Smooth muscle cell (in vitro differentiated cells): ENCODE measurements at regions not wholly inside any gene's neighbourhood (a gene's known extent, or its start where the extent isn't known, plus 50 kb on each side); places are given as distances from the start of the nearest gene placed in this dataset.

Experiments
- DNase-seq: peaks from one replicate; lab custom pipeline; 2025; ENCODE audit not compliant: unreplicated experiment; lab: John Stamatoyannopoulos, UW
- H2AFZ ChIP-seq: fragments of 200-600 bp; sonication (generic); 2 replicates; pipeline ENCODE4 v1.6.0; 2016; ENCODE audit warnings: antibody characterized with exemption, low read depth, mild to moderate bottlenecking
- H3F3A ChIP-seq: fragments of 200-600 bp; sonication (generic); 2 replicates; pipeline ENCODE4 v1.6.0; 2017; ENCODE audit warnings: antibody characterized with exemption, low read depth
- H3K27ac ChIP-seq: fragments of 200-600 bp; sonication (generic); 2 replicates; pipeline ENCODE4 v1.5.1; 2016; ENCODE audit warnings: low read depth, mild to moderate bottlenecking
- H3K27me3 ChIP-seq: fragments of 200-600 bp; sonication (generic); 2 replicates; pipeline ENCODE4 v1.6.1; 2016; ENCODE audit warnings: low read depth, mild to moderate bottlenecking
- H3K36me3 ChIP-seq: fragments of 200-600 bp; sonication (generic); 2 replicates; pipeline ENCODE4 v1.5.1; 2016; ENCODE audit warnings: low read depth
- H3K4me1 ChIP-seq: fragments of 200-600 bp; sonication (generic); 2 replicates; pipeline ENCODE4 v1.5.1; 2016; ENCODE audit warnings: low read depth
- H3K4me2 ChIP-seq: fragments of 200-600 bp; sonication (generic); 2 replicates; pipeline ENCODE4 v1.6.0; 2016; ENCODE audit warnings: mild to moderate bottlenecking
- H3K4me3 ChIP-seq: fragments of 200-600 bp; sonication (generic); 2 replicates; pipeline ENCODE4 v1.5.1; 2016; ENCODE audit warnings: mild to moderate bottlenecking
- H3K79me2 ChIP-seq: fragments of 200-600 bp; sonication (generic); 2 replicates; pipeline ENCODE4 v1.6.0; 2016; ENCODE audit warnings: low read depth, mild to moderate bottlenecking
- H3K9ac ChIP-seq: fragments of 200-600 bp; sonication (generic); 2 replicates; pipeline ENCODE4 v1.6.0; 2016; ENCODE audit warnings: low read depth
- H3K9me3 ChIP-seq: fragments of 200-600 bp; sonication (generic); replicated peaks from 2 replicates; pipeline ENCODE4 v1.5.1; 2016; ENCODE audit warnings: low read depth
- H4K20me1 ChIP-seq: fragments of 200-600 bp; sonication (generic); 2 replicates; pipeline ENCODE4 v1.6.0; 2016; ENCODE audit warnings: low read depth
- WGBS: methylation state at CpG from one replicate; pipeline ENCODE4 v1.1.7; 2016; ENCODE audit warnings: low lambda C conversion rate; 5-methylcytosine and 5-hydroxymethylcytosine counted together
- TF ChIP-seq, protein P1 (sequence below): fragments of 200-600 bp; sonication (generic); IDR thresholded peaks from 2 replicates; pipeline ENCODE4 v1.5.1; 2017; ENCODE audit warnings: borderline replicate concordance, mild to moderate bottlenecking, antibody characterized with exemption; ENCODE audit not compliant: insufficient read depth, poor library complexity, severe bottlenecking

DNA sequence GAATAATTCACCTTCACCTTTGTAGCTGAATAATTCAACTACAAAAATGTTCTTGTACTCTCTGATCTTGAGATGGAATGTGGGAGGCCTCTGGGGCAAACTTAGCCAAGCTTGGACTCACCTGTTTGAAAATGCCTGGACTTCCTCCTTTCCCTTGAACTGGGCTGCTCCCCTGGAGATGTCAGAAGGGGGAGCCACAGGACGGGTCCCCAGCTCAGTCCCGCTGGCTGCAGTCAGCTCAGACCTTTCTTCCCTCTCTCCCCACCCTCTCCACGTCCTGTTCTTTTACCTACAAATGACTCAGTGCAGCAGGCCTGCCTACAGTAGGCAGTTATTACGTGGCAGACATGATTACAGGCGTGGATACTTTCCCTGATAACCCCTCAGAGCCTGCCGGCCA lies 131.5 kb upstream of the RALGAPA2 start:
- Histone ChIP-seq H3K4me3 (no peak overlapping the region), H3K9me3 (no peaks in the 10 kb centered on the region), H4K20me1 (no peaks in the 10 kb centered on the region), H3K79me2 (no peaks in the 10 kb centered on the region), H3K36me3 (no peaks in the 10 kb centered on the region), H3K9ac (no peak overlapping the region), H2AFZ (no peak overlapping the region), H3K4me2 (no peak overlapping the region), H3K27ac (no peak overlapping the region), H3F3A (no peaks in the 10 kb centered on the region), H3K4me1 (no peaks in the 10 kb centered on the region), H3K27me3 (peaks cover 5% of the 10 kb centered on the region)
- 23% methylated on average over 6 of the region's 6 CpGs for WGBS
- TF ChIP-seq, protein P1, sequence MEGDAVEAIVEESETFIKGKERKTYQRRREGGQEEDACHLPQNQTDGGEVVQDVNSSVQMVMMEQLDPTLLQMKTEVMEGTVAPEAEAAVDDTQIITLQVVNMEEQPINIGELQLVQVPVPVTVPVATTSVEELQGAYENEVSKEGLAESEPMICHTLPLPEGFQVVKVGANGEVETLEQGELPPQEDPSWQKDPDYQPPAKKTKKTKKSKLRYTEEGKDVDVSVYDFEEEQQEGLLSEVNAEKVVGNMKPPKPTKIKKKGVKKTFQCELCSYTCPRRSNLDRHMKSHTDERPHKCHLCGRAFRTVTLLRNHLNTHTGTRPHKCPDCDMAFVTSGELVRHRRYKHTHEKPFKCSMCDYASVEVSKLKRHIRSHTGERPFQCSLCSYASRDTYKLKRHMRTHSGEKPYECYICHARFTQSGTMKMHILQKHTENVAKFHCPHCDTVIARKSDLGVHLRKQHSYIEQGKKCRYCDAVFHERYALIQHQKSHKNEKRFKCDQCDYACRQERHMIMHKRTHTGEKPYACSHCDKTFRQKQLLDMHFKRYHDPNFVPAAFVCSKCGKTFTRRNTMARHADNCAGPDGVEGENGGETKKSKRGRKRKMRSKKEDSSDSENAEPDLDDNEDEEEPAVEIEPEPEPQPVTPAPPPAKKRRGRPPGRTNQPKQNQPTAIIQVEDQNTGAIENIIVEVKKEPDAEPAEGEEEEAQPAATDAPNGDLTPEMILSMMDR, result no peak
- no peak for DNase-seq

DNA sequence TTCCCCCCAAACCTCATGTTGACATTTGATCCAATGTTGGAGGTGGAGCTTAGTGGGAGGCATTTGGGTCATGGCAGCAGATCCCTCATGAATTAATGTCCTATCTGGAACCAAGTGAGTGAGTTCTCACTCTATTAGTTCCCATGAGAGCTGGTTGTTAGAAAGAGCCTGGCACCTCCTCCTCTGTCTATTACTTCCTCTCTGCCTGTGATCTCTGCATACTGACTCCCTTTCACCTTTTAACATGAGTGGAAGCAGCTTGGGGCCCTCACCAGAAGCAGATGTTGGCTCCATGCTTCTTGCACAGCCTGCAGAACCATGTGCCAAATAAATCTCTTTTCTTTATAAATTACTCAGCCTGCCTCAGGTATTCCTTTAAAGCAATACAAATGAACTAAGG lies 127.3 kb upstream of the RALGAPA2 start:
- Histone ChIP-seq H3F3A (no peaks in the 10 kb centered on the region), H3K27ac (no peak overlapping the region), H3K36me3 (no peaks in the 10 kb centered on the region), H3K9ac (no peak overlapping the region), H3K9me3 (no peaks in the 10 kb centered on the region), H4K20me1 (no peaks in the 10 kb centered on the region), H3K4me2 (no peak overlapping the region), H3K79me2 (no peaks in the 10 kb centered on the region), H3K4me3 (no peak overlapping the region), H2AFZ (no peak overlapping the region), H3K27me3 (peaks cover 26% of the 10 kb centered on the region), H3K4me1 (no peaks in the 10 kb centered on the region)
- DNase-seq, result no peak
- TF ChIP-seq, protein P1, result no peak

DNA sequence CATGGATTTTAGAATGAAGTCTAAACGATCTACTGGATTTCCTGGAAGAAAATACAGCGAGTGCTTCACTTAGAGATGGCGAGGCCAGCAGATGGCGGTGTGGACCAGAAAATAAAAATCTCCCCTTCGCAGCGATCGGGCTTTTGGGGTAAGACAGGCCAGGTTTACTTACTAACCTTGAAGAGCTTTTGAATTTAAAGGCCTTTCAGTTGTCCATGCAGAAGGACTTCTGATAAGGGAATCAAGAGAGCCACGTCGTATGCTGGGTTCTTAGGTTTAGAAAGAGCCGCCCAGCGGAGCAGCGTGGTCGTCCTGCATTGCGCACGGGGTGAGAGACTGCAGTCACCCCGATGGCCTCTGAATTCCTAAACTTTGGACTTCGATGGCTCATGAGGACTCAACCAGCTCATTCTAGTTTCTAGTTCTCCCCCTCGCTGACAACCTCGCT lies 125.2 kb upstream of the RALGAPA2 start:
- Histone ChIP-seq H3K9me3 (no peaks in the 10 kb centered on the region), H3F3A (no peaks in the 10 kb centered on the region), H3K4me2 (peak overlapping the region; percentile 74), H4K20me1 (no peaks in the 10 kb centered on the region), H3K27ac (no peak overlapping the region), H3K4me3 (no peak overlapping the region), H2AFZ (no peak overlapping the region), H3K27me3 (peaks cover 26% of the 10 kb centered on the region), H3K79me2 (no peaks in the 10 kb centered on the region), H3K4me1 (no peaks in the 10 kb centered on the region), H3K36me3 (no peaks in the 10 kb centered on the region), H3K9ac (no peak overlapping the region)
- WGBS, result 38% methylated on average over 19 of the region's 19 CpGs
- DNase-seq, result peak; percentile 1
- TF ChIP-seq, protein P1, result peak; percentile 88

DNA sequence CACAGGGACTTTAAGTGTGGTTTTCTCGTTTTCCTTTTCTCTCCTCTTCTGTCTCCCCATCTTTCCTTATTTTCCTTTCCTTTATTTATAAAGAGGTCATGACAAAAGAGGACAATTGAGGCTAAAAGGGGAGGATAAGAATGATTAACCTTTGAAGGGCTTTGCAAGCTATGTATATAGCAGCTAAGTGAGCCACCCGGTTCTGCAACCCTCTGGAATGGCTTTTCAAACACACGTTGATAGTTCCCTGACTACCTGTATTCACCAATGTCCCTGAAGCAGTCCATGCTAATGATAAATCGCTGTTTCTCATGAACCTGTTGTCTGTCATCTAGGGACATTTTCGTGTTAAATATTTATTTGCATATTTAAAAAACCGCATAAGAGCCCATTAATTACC lies 124.4 kb upstream of the RALGAPA2 start:
- Histone ChIP-seq H3K4me3 (no peak overlapping the region), H3F3A (no peaks in the 10 kb centered on the region), H3K36me3 (no peaks in the 10 kb centered on the region), H3K4me2 (no peak overlapping the region), H3K9me3 (no peaks in the 10 kb centered on the region), H4K20me1 (no peaks in the 10 kb centered on the region), H3K27ac (no peak overlapping the region), H3K27me3 (peaks cover 26% of the 10 kb centered on the region), H3K9ac (no peak overlapping the region), H3K4me1 (no peaks in the 10 kb centered on the region), H3K79me2 (no peaks in the 10 kb centered on the region), H2AFZ (no peak overlapping the region)
- TF ChIP-seq, protein P1, result no peak
- 54% methylated on average over 6 of the region's 6 CpGs for WGBS
- no peak for DNase-seq
